OCI-LY1 (cell line): ENCODE measurements at regions not wholly inside any gene's neighbourhood (a gene's known extent, or its start where the extent isn't known, plus 50 kb on each side); places are given as distances from the start of the nearest gene placed in this dataset.

Experiments used
- EZH2 ChIP-seq: fragments of 200-600 bp; sonication (generic), shearing (Covaris generic); IDR thresholded peaks from 2 replicates; pipeline ENCODE4 v1.8.0; 2017; ENCODE audit warnings: borderline replicate concordance, mixed run types, mild to moderate bottlenecking, antibody characterized with exemption, low read length, moderate library complexity, mixed read lengths
- TF ChIP-seq, protein P1 (sequence below): fragments of 200-600 bp; sonication (generic), shearing (Covaris generic); IDR thresholded peaks from 2 replicates; pipeline ENCODE4 v1.5.1; 2017; ENCODE audit warnings: mild to moderate bottlenecking, antibody characterized with exemption, low read length, moderate library complexity, mixed read lengths

DNA sequence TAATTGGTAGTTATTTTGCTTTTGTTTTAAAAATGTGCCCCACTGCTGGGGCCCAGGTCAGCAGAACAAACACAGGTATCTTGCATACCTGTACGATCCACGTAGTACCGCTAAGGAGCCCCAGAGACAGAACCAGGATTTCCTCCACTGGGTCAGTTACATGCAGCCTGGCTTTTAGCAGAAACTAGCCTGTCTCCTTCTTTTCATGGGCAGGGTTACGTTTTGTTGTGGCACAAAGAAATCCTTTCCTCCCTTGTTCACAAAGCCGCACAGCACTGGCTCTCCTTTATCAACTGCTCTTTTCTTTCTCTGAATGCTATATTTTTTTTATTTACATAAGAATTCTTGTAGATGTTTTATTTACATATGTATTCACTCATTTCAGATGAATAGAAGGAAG is 190.3 kb upstream of the POU3F2 start:
- no peak for TF ChIP-seq EZH2
- TF ChIP-seq, protein P1, sequence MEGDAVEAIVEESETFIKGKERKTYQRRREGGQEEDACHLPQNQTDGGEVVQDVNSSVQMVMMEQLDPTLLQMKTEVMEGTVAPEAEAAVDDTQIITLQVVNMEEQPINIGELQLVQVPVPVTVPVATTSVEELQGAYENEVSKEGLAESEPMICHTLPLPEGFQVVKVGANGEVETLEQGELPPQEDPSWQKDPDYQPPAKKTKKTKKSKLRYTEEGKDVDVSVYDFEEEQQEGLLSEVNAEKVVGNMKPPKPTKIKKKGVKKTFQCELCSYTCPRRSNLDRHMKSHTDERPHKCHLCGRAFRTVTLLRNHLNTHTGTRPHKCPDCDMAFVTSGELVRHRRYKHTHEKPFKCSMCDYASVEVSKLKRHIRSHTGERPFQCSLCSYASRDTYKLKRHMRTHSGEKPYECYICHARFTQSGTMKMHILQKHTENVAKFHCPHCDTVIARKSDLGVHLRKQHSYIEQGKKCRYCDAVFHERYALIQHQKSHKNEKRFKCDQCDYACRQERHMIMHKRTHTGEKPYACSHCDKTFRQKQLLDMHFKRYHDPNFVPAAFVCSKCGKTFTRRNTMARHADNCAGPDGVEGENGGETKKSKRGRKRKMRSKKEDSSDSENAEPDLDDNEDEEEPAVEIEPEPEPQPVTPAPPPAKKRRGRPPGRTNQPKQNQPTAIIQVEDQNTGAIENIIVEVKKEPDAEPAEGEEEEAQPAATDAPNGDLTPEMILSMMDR = no peak
